ENCODE measurements at regions not wholly inside any gene's neighbourhood (a gene's known extent, or its start where the extent isn't known, plus 50 kb on each side); places are given as distances from the start of the nearest gene placed in this dataset.

- POLR2A ChIA-PET = no interaction called here
- no peak for TF ChIP-seq IKZF3 (tag by site-specific recombination; IDR thresholded peaks at IDR 0.05)
- no peak for TF ChIP-seq YY1 (tag by site-specific recombination; IDR thresholded peaks at IDR 0.05)
- TF ChIP-seq ZNF112 (tag by site-specific recombination; IDR thresholded peaks at IDR 0.05) = no peak
- no peak for TF ChIP-seq SP3 (tag by site-specific recombination; IDR thresholded peaks at IDR 0.05)
- no peaks in the 10 kb centered on the region for H3K4me1 ChIP-seq (ENCODE audit: control insufficient read depth, insufficient read depth, low read length)
- CTCF ChIA-PET = no interaction called here
- H3K36me3 ChIP-seq (ENCODE audit: control insufficient read depth in 2 of 2, insufficient read depth in 1 of 2, low read length in 2 of 2) = no peaks in the 10 kb centered on the region
- H3K9me3 ChIP-seq (ENCODE audit: control insufficient read depth, insufficient read depth, low read depth, low read length) = no peaks in the 10 kb centered on the region
- H3K4me3 ChIP-seq (ENCODE audit: low read depth, low read length) = no peak overlapping the region
- H3K27ac ChIP-seq (ENCODE audit: extremely low read depth, low read depth, low read length) = no peak overlapping the region
Observed at GRCh38 chr9:11002705-11003104, 389.9 kb upstream of the PTPRD start.

GRCh38 chr9:11003836-11004235 lies 391.0 kb upstream of the PTPRD start:
- TF ChIP-seq ZBTB44 (tag by site-specific recombination; IDR thresholded peaks at IDR 0.05) (no peak), ZNF112 (tag by site-specific recombination; IDR thresholded peaks at IDR 0.05) (no peak), ZNF26 (tag by site-specific recombination; IDR thresholded peaks at IDR 0.05) (no peak), INSM2 (tag by site-specific recombination; IDR thresholded peaks at IDR 0.05) (no peak), ZNF292 (tag by site-specific recombination; IDR thresholded peaks at IDR 0.05; ENCODE audit: borderline replicate concordance, low read depth) (no peak), ZNF791 (tag by site-specific recombination; IDR thresholded peaks at IDR 0.05) (no peak), ZNF121 (tag by site-specific recombination; IDR thresholded peaks at IDR 0.05) (no peak), PRDM1 (tag by site-specific recombination; IDR thresholded peaks at IDR 0.05) (no peak)
- Histone ChIP-seq H3K4me3 (ENCODE audit: low read depth, low read length) (no peak overlapping the region), H3K27ac (ENCODE audit: extremely low read depth, low read depth, low read length) (no peak overlapping the region), H3K4me1 (ENCODE audit: control insufficient read depth, insufficient read depth, low read length) (no peaks in the 10 kb centered on the region), H3K9me3 (ENCODE audit: control insufficient read depth, insufficient read depth, low read depth, low read length) (no peaks in the 10 kb centered on the region), H3K36me3 (ENCODE audit: control insufficient read depth in 2 of 2, insufficient read depth in 1 of 2, low read length in 2 of 2) (no peaks in the 10 kb centered on the region)
- ChIA-PET POLR2A (no interaction called here), CTCF (interaction anchor here (0.7 kb wide), 1 partner anchor 9 kb away, joined by 3 read pairs; no protein-coding TSS in a partner anchor)

GRCh38 chr9:11011696-11012095 lies 398.9 kb upstream of the PTPRD start:
- no peaks in the 10 kb centered on the region for H3K9me3 ChIP-seq (ENCODE audit: control insufficient read depth, insufficient read depth, low read depth, low read length)
- no peak overlapping the region for H3K4me3 ChIP-seq (ENCODE audit: low read depth, low read length)
- H3K4me1 ChIP-seq (ENCODE audit: control insufficient read depth, insufficient read depth, low read length) = no peaks in the 10 kb centered on the region
- POLR2A ChIA-PET = no interaction called here
- H3K27ac ChIP-seq (ENCODE audit: extremely low read depth, low read depth, low read length) = no peak overlapping the region
- H3K36me3 ChIP-seq (ENCODE audit: control insufficient read depth in 2 of 2, insufficient read depth in 1 of 2, low read length in 2 of 2) = no peaks in the 10 kb centered on the region
- CTCF ChIA-PET = no interaction called here
- no peak for TF ChIP-seq ZNF580 (tag by site-specific recombination; IDR thresholded peaks at IDR 0.05)
- no peak for TF ChIP-seq ZNF211 (tag by site-specific recombination; IDR thresholded peaks at IDR 0.05; ENCODE audit: low read depth)
- TF ChIP-seq REPIN1 (tag by site-specific recombination; IDR thresholded peaks at IDR 0.05; ENCODE audit: low read depth) = no peak
- no peak for TF ChIP-seq GFI1B (tag by site-specific recombination; IDR thresholded peaks at IDR 0.05)
- TF ChIP-seq ZNF416 (tag by site-specific recombination; IDR thresholded peaks at IDR 0.05) = no peak
- no peak for TF ChIP-seq ZNF610 (tag by site-specific recombination; IDR thresholded peaks at IDR 0.05; ENCODE audit: borderline replicate concordance)
- TF ChIP-seq BCL11B (tag by site-specific recombination; IDR thresholded peaks at IDR 0.05; ENCODE audit: low read depth) = no peak
- TF ChIP-seq MZF1 (tag by site-specific recombination; IDR thresholded peaks at IDR 0.05; ENCODE audit: borderline replicate concordance) = no peak
- no peak for TF ChIP-seq ZNF623 (tag by site-specific recombination; IDR thresholded peaks at IDR 0.05)
- TF ChIP-seq ZNF596 (tag by site-specific recombination; IDR thresholded peaks at IDR 0.05) = no peak
- no peak for TF ChIP-seq ZNF544 (tag by site-specific recombination; IDR thresholded peaks at IDR 0.05)
- TF ChIP-seq ZNF148 (tag by site-specific recombination; IDR thresholded peaks at IDR 0.05; ENCODE audit: borderline replicate concordance) = no peak
- TF ChIP-seq ZSCAN18 (tag by site-specific recombination; IDR thresholded peaks at IDR 0.05) = no peak

All from HEK293 (cell line).